Stimulated activated CD4-positive, alpha-beta T cell treated with anti-CD3 and anti-CD28 coated beads, Interleukin-2, amount 100 ng/mL, for 24 hours (primary cell): ENCODE measurements at regions not wholly inside any gene's neighbourhood (a gene's known extent, or its start where the extent isn't known, plus 50 kb on each side); places are given as distances from the start of the nearest gene placed in this dataset.
"Not testable (repeated sequence)": the region's sequence is repeated elsewhere in the genome, so short reads cannot be mapped to it uniquely, and the experiment has no call there.

Experiments
- DNase-seq, 2 donors: peaks; one replicate each; pipeline ENCODE4 v3.0.0-alpha.2; 2020

- DNase-seq = no peak
Measured at GRCh38 chr21:28099001-28099705, 893.5 kb downstream of the LTN1 start.

- no peak for DNase-seq
Measured at GRCh38 chr21:28091466-28091865, 901.2 kb downstream of the LTN1 start.

- no peak for DNase-seq
Measured at GRCh38 chr21:28090546-28090945, 902.1 kb downstream of the LTN1 start.

- DNase-seq = no peak
Measured at GRCh38 chr21:28089599-28090441, 902.9 kb downstream of the LTN1 start.

GRCh38 chr21:28086861-28087581, 905.7 kb downstream of the LTN1 start:
- DNase-seq = no peak

- DNase-seq = no peak
Measured at GRCh38 chr21:28084951-28085350, 907.7 kb downstream of the LTN1 start.

GRCh38 chr21:28083350-28083749, 909.3 kb downstream of the LTN1 start:
- DNase-seq = no peak

GRCh38 chr21:28078126-28078525, 914.6 kb downstream of the LTN1 start:
- DNase-seq = no peak

- DNase-seq = no peak
Measured at GRCh38 chr21:28074676-28075075, 918.0 kb downstream of the LTN1 start.

GRCh38 chr21:28072601-28073000, 920.1 kb downstream of the LTN1 start:
- DNase-seq = no peak

- DNase-seq = no peak
Measured at GRCh38 chr21:28069450-28069923, 923.2 kb downstream of the LTN1 start.

- no peak for DNase-seq
Measured at GRCh38 chr21:28068455-28069358, 924.0 kb downstream of the LTN1 start.

- DNase-seq = no peak
Measured at GRCh38 chr21:28066596-28067387, 925.9 kb downstream of the LTN1 start.

- no peak for DNase-seq
Measured at GRCh38 chr21:28066076-28066475, 926.6 kb downstream of the LTN1 start.

- no peak for DNase-seq
Measured at GRCh38 chr21:28063241-28064216, 929.1 kb downstream of the LTN1 start.

GRCh38 chr21:28052956-28053355, 939.7 kb downstream of the LTN1 start:
- DNase-seq = not testable (repeated sequence)

- DNase-seq = not testable (repeated sequence)
Measured at GRCh38 chr21:28051649-28052048, 941.0 kb downstream of the LTN1 start.

GRCh38 chr21:28035692-28036091, 957.0 kb downstream of the LTN1 start:
- not testable (repeated sequence) for DNase-seq

- DNase-seq = not testable (repeated sequence)
Measured at GRCh38 chr21:28034916-28035315, 957.8 kb downstream of the LTN1 start.

- not testable (repeated sequence) for DNase-seq
Measured at GRCh38 chr21:28034334-28034733, 958.3 kb downstream of the LTN1 start.
